Endothelial cell of umbilical vein (primary cell): ENCODE measurements at regions not wholly inside any gene's neighbourhood (a gene's known extent, or its start where the extent isn't known, plus 50 kb on each side); places are given as distances from the start of the nearest gene placed in this dataset.

Experiments used
- BruUV-seq: library from RNA; stranded (reverse); fragments of 400-500 nt; replicated peaks from 2 replicates; lab custom pipeline; 2021; lab: Mats Ljungman, UMichigan
- CTCF ChIA-PET: fragments of 300-600, 350-600 bp; sonication (Branson Sonifier 250); formaldehyde crosslinking; loops from one replicate; lab custom pipeline; 2021; ENCODE audit warnings: antibody characterized with exemption, inconsistent platforms; lab: Charles Lee
- POLR2A ChIA-PET: fragments of 300-600, 350-600 bp; sonication (Branson Sonifier 250); formaldehyde crosslinking; loops from one replicate; lab custom pipeline; 2021; ENCODE audit warnings: antibody characterized with exemption, inconsistent platforms; lab: Charles Lee
- DNase-seq: peaks from one replicate; pipeline ENCODE4 v3.0.0-alpha.2; 2011; ENCODE audit warnings: low read depth, low spot score
- FAIRE-seq: peaks from 2 replicates; lab custom pipeline; 2011; peaks lifted over from hg19 to GRCh38; lab: Jason Lieb, UNC
- H2AFZ ChIP-seq: 2 replicates; pipeline ENCODE4 v1.6.0; 2012; ENCODE audit warnings: low read depth, low read length, control low read depth, inconsistent platforms
- H3K27ac ChIP-seq: 2 replicates; pipeline ENCODE4 v1.5.1; 2011; ENCODE audit warnings: low read depth, mild to moderate bottlenecking, control low read depth, low read length, moderate library complexity; ENCODE audit not compliant: insufficient read depth
- H3K27me3 ChIP-seq, 2 experiments: 2 replicates each; pipeline versions ENCODE4 v1.6.0 to v1.6.1; 2011; ENCODE audit warnings: low read length in 2 of 2, mixed read lengths in 1 of 2; ENCODE audit not compliant: control insufficient read depth in 2 of 2, insufficient read depth in 2 of 2
- H3K36me3 ChIP-seq, 2 experiments: 2 replicates in 1 of 2; 3 replicates in 1 of 2; pipeline ENCODE4 v1.5.1; 2011; ENCODE audit warnings: low read length in 2 of 2, mild to moderate bottlenecking in 1 of 2, moderate library complexity in 1 of 2; ENCODE audit not compliant: control insufficient read depth in 2 of 2, insufficient read depth in 2 of 2; ENCODE audit errors: extremely low read depth in 1 of 2
- H3K4me1 ChIP-seq: 3 replicates; pipeline ENCODE4 v1.5.1; 2011; ENCODE audit warnings: mild to moderate bottlenecking, low read length; ENCODE audit not compliant: control insufficient read depth, insufficient read depth; ENCODE audit errors: extremely low read depth
- H3K4me2 ChIP-seq: 2 replicates; pipeline ENCODE4 v1.6.1; 2011; ENCODE audit warnings: low read length, control low read depth, mixed read lengths; ENCODE audit not compliant: insufficient read depth
- H3K4me3 ChIP-seq, 3 experiments: fragments of 200-600 bp in 1 of 3; sonication (generic), shearing (Covaris generic) in 1 of 3; replicated peaks in 1 of 3; 2 replicates each; pipeline ENCODE4 v1.5.1; 2011 to 2016; ENCODE audit warnings: control low read depth in 3 of 3, low read length in 3 of 3, mild to moderate bottlenecking in 2 of 3, inconsistent platforms in 1 of 3, low read depth in 1 of 3, moderate library complexity in 1 of 3; ENCODE audit not compliant: insufficient read depth in 1 of 3
- H3K79me2 ChIP-seq: 2 replicates; pipeline ENCODE4 v1.6.0; 2012; ENCODE audit warnings: low read length, inconsistent platforms; ENCODE audit not compliant: control insufficient read depth, insufficient read depth
- H3K9ac ChIP-seq: replicated peaks from 2 replicates; pipeline ENCODE3; 2011; ENCODE audit warnings: low read length, control low read depth; ENCODE audit not compliant: insufficient read depth; ENCODE audit errors: extremely low read depth
- H3K9me1 ChIP-seq: replicated peaks from 3 replicates; pipeline ENCODE4 v1.6.0; 2011; ENCODE audit warnings: mild to moderate bottlenecking, low read length; ENCODE audit not compliant: control insufficient read depth, insufficient read depth; ENCODE audit errors: extremely low read depth
- H3K9me3 ChIP-seq: replicated peaks from 2 replicates; pipeline ENCODE4 v1.5.1; 2012; ENCODE audit warnings: low read length, inconsistent platforms; ENCODE audit not compliant: control insufficient read depth, insufficient read depth
- H4K20me1 ChIP-seq: replicated peaks from 2 replicates; pipeline ENCODE3; 2011; ENCODE audit warnings: mild to moderate bottlenecking, low read length; ENCODE audit not compliant: control insufficient read depth, insufficient read depth; ENCODE audit errors: extremely low read depth
- CTCF ChIP-seq, 2 donors: IDR thresholded peaks; 1 replicate in 1 of 2; 2 replicates in 1 of 2; pipeline ENCODE4 v1.5.1; 2011; ENCODE audit warnings: low read length in 2 of 2, mild to moderate bottlenecking in 2 of 2, moderate library complexity in 2 of 2, control low read depth in 1 of 2, inconsistent platforms in 1 of 2, low read depth in 1 of 2; ENCODE audit not compliant: insufficient read depth in 1 of 2; ENCODE audit errors: extremely low read depth in 1 of 2
- EZH2 ChIP-seq: IDR thresholded peaks from 2 replicates; pipeline ENCODE4 v1.6.1; 2012; ENCODE audit warnings: borderline replicate concordance, low read depth, mild to moderate bottlenecking, moderate library complexity, low read length, inconsistent platforms; ENCODE audit not compliant: severe bottlenecking
- FOS ChIP-seq: IDR thresholded peaks from 2 replicates; pipeline ENCODE4 v1.6.1; 2011; ENCODE audit warnings: mild to moderate bottlenecking, low read length, moderate library complexity, borderline replicate concordance; ENCODE audit not compliant: insufficient read depth
- GATA2 ChIP-seq: IDR thresholded peaks from 2 replicates; pipeline ENCODE4 v1.7.0; 2011; ENCODE audit warnings: low read depth, mild to moderate bottlenecking, moderate library complexity, mixed read lengths, low read length; ENCODE audit not compliant: insufficient read length, insufficient read depth
- JUN ChIP-seq: IDR thresholded peaks from 2 replicates; pipeline ENCODE4 v1.6.1; 2011; ENCODE audit warnings: borderline replicate concordance, low read depth; ENCODE audit not compliant: insufficient read length, insufficient read depth
- MAX ChIP-seq: IDR thresholded peaks from 2 replicates; pipeline ENCODE4 v1.6.1; 2011; ENCODE audit not compliant: insufficient read depth, insufficient read length
- MYC ChIP-seq: IDR thresholded peaks from one replicate; pipeline ENCODE4 v1.6.1; 2011; ENCODE audit warnings: mild to moderate bottlenecking, low read depth, low read length
- POLR2A ChIP-seq: IDR thresholded peaks from 2 replicates; pipeline ENCODE4 v1.6.1; 2012; ENCODE audit warnings: low read depth, mild to moderate bottlenecking, control low read depth, low read length
- POLR2AphosphoS5 ChIP-seq: IDR thresholded peaks from 2 replicates; pipeline ENCODE4 v1.6.1; 2012; ENCODE audit warnings: low read depth, mild to moderate bottlenecking, control low read depth, low read length, moderate library complexity; ENCODE audit not compliant: insufficient read depth
- dilution Hi-C: fragments of 300-500 bp; cut with MboI; formaldehyde crosslinking; loops from one replicate; pipeline ENCODE4 v1.15.0; 2019; ENCODE audit warnings: low sequenced_read_pairs; ENCODE audit not compliant: extremely low pct_ligation_motif_present
- intact Hi-C: fragments of 100-400 bp; cut with micrococcal nuclease; formaldehyde crosslinking; loops from one replicate; pipeline ENCODE4 v1.10.0; 2022

GRCh38 chr13:31944262-31945160 lies 87.1 kb upstream of the FRY start:
- no peaks in the 10 kb centered on the region for H3K9me3 ChIP-seq
- H3K27ac ChIP-seq: no peak overlapping the region
- BruUV-seq: no TSS peak
- no peak for TF ChIP-seq MYC
- TF ChIP-seq EZH2: no peak
- TF ChIP-seq JUN: no peak
- no peak for TF ChIP-seq GATA2
- no peak for TF ChIP-seq MAX
- TF ChIP-seq POLR2AphosphoS5: no peak
- no peak for TF ChIP-seq FOS
- TF ChIP-seq CTCF (IDR thresholded peaks at IDR 0.05; ENCODE audit: extremely low read depth in 1 of 2, insufficient read depth in 1 of 2, low read depth in 1 of 2, low read length in 2 of 2): no peak
- no peak for TF ChIP-seq POLR2A
- CTCF ChIA-PET: interaction anchor here (0.8 to 0.9 kb wide), 2 partner anchors 22 to 695 kb away, joined by 3 to 4 read pairs; no protein-coding TSS in a partner anchor
- no peak overlapping the region for H2AFZ ChIP-seq
- no peaks in the 10 kb centered on the region for H3K9me1 ChIP-seq
- no peaks in the 10 kb centered on the region for H4K20me1 ChIP-seq
- DNase-seq: no peak
- peaks cover 0 to 2% of the 10 kb centered on the region in 2 experiments for H3K27me3 ChIP-seq
- FAIRE-seq: no peak
- H3K4me1 ChIP-seq: no peaks in the 10 kb centered on the region
- POLR2A ChIA-PET: no interaction called here
- no peak overlapping the region for H3K9ac ChIP-seq
- no peaks in the 10 kb centered on the region for H3K79me2 ChIP-seq
- intact Hi-C loops (no loop called here), dilution Hi-C loops (no loop called here)
- H3K4me2 ChIP-seq: no peak overlapping the region
- no peaks in the 10 kb centered on the region for H3K36me3 ChIP-seq
- no peak overlapping the region for H3K4me3 ChIP-seq
